ENCODE measurements at regions not wholly inside any gene's neighbourhood (a gene's known extent, or its start where the extent isn't known, plus 50 kb on each side); places are given as distances from the start of the nearest gene placed in this dataset.
A peak's percentile ranks its signal among the peaks of the same experiment; 100 is the strongest.

DNA sequence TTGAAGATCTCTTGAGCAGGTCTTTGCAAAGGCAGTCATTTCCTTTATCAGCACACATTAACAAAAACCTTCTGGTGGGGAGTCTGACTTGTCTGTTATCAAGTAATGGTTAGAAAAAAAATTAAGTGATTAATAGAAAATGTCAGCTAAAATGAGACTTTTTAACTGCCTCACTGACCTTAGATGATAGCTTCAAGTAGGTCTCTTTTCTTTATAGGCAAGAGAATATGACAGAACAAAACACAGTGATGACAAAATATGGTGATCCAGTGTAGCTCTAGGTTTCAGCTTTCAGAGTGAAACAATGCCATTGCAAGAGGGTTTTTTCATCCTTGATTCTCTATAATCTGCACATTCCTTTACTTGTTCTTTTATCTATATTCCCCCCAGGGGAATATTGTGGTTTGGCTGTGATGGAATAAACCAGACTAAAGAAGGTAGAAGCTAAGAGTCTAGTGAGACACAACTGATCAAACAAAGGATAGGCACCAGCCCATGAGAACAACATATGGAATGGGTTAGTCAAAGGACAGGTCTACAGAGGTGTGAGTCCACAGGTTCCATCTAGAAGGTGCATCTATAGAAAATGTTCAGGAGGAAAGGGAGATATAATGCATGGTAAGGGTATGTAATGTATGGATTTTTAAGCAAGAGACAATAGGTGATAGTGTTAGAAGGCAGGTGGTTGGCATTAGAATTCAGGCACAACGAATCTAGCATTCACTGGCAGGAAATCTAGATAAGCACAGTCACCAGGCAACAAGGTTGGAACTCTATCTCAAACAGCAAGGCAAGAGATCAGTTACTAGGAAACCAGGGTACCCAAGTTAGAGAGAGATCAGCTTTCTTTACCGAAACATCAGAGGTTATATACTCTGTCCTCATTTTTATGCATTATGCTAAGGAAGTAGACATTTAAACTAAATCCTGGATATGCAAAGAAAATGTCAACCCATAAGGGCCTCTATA is 228.9 kb upstream of the SMLR1 start:
- no peaks in the 10 kb centered on the region for H4K20me1 ChIP-seq (ENCODE audit: insufficient read depth)
- BruUV-seq (replicated peaks), result no TSS peak
- no peak overlapping the region for H3K4me3 ChIP-seq
- TF ChIP-seq EZH2 (IDR thresholded peaks at IDR 0.05; ENCODE audit: low read depth), result no peak
- TF ChIP-seq, protein P1, sequence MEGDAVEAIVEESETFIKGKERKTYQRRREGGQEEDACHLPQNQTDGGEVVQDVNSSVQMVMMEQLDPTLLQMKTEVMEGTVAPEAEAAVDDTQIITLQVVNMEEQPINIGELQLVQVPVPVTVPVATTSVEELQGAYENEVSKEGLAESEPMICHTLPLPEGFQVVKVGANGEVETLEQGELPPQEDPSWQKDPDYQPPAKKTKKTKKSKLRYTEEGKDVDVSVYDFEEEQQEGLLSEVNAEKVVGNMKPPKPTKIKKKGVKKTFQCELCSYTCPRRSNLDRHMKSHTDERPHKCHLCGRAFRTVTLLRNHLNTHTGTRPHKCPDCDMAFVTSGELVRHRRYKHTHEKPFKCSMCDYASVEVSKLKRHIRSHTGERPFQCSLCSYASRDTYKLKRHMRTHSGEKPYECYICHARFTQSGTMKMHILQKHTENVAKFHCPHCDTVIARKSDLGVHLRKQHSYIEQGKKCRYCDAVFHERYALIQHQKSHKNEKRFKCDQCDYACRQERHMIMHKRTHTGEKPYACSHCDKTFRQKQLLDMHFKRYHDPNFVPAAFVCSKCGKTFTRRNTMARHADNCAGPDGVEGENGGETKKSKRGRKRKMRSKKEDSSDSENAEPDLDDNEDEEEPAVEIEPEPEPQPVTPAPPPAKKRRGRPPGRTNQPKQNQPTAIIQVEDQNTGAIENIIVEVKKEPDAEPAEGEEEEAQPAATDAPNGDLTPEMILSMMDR (conservative IDR thresholded peaks at IDR 0.05), result no peak
- H3K9me2 ChIP-seq (ENCODE audit: insufficient read depth), result no peaks in the 10 kb centered on the region
- no peak overlapping the region for H3K4me2 ChIP-seq
- H3K27me3 ChIP-seq (ENCODE audit: insufficient read depth, low read depth), result no peaks in the 10 kb centered on the region
- H3K36me3 ChIP-seq (ENCODE audit: low read depth), result no peaks in the 10 kb centered on the region
- DNase-seq, result no peak
- H3K4me1 ChIP-seq (replicated peaks; ENCODE audit: insufficient read depth), result peaks cover 15% of the 10 kb centered on the region
- peaks cover 6% of the 10 kb centered on the region; the same call in 1 of the 2 replicates for H3F3A ChIP-seq (ENCODE audit: insufficient read depth, low read depth)
- no peaks in the 10 kb centered on the region for H3K79me2 ChIP-seq (ENCODE audit: low read depth)
- no peaks in the 10 kb centered on the region for H3K9me3 ChIP-seq (ENCODE audit: insufficient read depth, low read depth)
- ChIA-PET POLR2A (ENCODE audit: unreplicated experiment) (no interaction called here), CTCF (no interaction called here)
- H2AFZ ChIP-seq, result no peak overlapping the region
- intact Hi-C loops (cut with micrococcal nuclease; ENCODE audit: unreplicated experiment), result no loop called here
- H3K27ac ChIP-seq, result no peak overlapping the region

DNA sequence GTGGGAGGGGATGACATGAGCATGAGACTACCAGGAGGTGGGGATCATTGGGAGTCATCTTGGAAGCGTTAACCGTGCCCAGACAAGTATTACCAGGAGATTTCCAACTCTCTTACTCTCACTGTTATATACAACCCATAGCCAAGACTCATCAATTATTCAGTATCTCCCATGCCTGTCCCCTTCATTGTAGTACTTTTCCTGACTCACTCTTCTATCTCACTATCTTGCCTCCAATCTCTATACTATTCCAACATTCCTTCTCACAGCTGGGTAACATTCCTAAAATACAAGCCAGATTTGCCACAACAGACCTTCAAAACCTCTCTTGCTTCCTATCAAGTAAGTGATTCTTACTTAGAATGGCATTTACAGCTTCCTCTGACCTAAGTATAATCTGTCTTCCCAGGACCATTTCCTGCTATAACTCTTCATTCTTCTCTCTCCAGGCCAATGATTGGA is 226.3 kb upstream of the SMLR1 start:
- Histone ChIP-seq H2AFZ (no peak overlapping the region), H3K27ac (0 out of 2 replicates have a peak overlapping the region, but pooled peaks have one; percentile 62)
- intact Hi-C loops (cut with micrococcal nuclease; ENCODE audit: unreplicated experiment), result no loop called here

DNA sequence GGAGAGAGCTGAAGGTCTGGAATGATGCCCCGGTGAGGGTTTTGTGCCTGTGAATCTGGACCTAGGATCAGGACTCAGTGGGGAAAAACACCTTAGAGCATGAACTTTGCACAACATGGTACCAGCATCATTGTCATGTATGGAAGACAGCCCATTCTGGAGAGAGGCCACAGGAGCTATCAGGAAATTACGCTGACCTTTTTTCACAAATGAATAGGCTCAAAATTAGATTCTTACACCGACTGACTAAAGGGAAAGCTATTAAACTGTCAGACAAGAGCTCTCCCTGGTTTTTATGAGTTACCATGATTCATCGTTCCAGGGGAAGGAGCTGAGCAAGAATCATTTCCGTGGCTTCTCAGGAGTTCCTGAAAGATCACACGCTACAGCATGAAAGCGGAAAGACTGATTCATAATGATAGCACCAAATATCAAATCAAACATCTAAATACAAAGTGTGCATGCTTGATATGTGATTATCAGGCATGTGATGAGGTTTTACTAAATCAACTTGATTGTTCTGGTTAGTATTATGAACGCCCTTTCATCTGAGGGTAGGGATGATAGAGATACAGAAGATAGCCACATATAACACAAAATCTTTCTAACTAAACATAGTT is 224.9 kb upstream of the SMLR1 start:
- Histone ChIP-seq H3F3A (ENCODE audit: insufficient read depth, low read depth) (peaks cover 6% of the 10 kb centered on the region; the same call in 1 of the 2 replicates), H3K27ac (peak overlapping the region; percentile 62), H3K9me3 (ENCODE audit: insufficient read depth, low read depth) (no peaks in the 10 kb centered on the region), H4K20me1 (ENCODE audit: insufficient read depth) (no peaks in the 10 kb centered on the region), H3K79me2 (ENCODE audit: low read depth) (no peaks in the 10 kb centered on the region), H3K27me3 (ENCODE audit: insufficient read depth, low read depth) (no peaks in the 10 kb centered on the region), H3K4me3 (no peak overlapping the region), H3K4me1 (replicated peaks; ENCODE audit: insufficient read depth) (peaks cover 15% of the 10 kb centered on the region), H3K9me2 (ENCODE audit: insufficient read depth) (no peaks in the 10 kb centered on the region), H3K4me2 (peak overlapping the region; percentile 17), H3K36me3 (ENCODE audit: low read depth) (no peaks in the 10 kb centered on the region), H2AFZ (0 out of 2 replicates have a peak overlapping the region, but pooled peaks have one; percentile 0)
- ChIA-PET CTCF (no interaction called here), POLR2A (ENCODE audit: unreplicated experiment) (no interaction called here)
- intact Hi-C loops (cut with micrococcal nuclease; ENCODE audit: unreplicated experiment), result no loop called here
- peak; percentile 6 to 70 for DNase-seq
- no TSS peak for BruUV-seq (replicated peaks)
- TF ChIP-seq, protein P1 (conservative IDR thresholded peaks at IDR 0.05), result no peak
- TF ChIP-seq EZH2 (IDR thresholded peaks at IDR 0.05; ENCODE audit: low read depth), result no peak

More for the DNA sequence above, 226.3 kb upstream of the SMLR1 start:
- no peak for TF ChIP-seq EZH2 (IDR thresholded peaks at IDR 0.05; ENCODE audit: low read depth)
- TF ChIP-seq, protein P1 (conservative IDR thresholded peaks at IDR 0.05), result no peak
- Histone ChIP-seq H3K4me1 (replicated peaks; ENCODE audit: insufficient read depth) (peaks cover 15% of the 10 kb centered on the region), H3K4me2 (no peak overlapping the region), H3K9me3 (ENCODE audit: insufficient read depth, low read depth) (no peaks in the 10 kb centered on the region), H3K79me2 (ENCODE audit: low read depth) (no peaks in the 10 kb centered on the region), H3F3A (ENCODE audit: insufficient read depth, low read depth) (peaks cover 6% of the 10 kb centered on the region; the same call in 1 of the 2 replicates), H3K27me3 (ENCODE audit: insufficient read depth, low read depth) (no peaks in the 10 kb centered on the region), H3K36me3 (ENCODE audit: low read depth) (no peaks in the 10 kb centered on the region), H3K9me2 (ENCODE audit: insufficient read depth) (no peaks in the 10 kb centered on the region), H3K4me3 (no peak overlapping the region), H4K20me1 (ENCODE audit: insufficient read depth) (no peaks in the 10 kb centered on the region)
- CTCF ChIA-PET, result no interaction called here
- POLR2A ChIA-PET (ENCODE audit: unreplicated experiment), result no interaction called here
- no TSS peak for BruUV-seq (replicated peaks)
- DNase-seq, result no peak

Measured in PC-9 (cell line).